ENCODE measurements at regions not wholly inside any gene's neighbourhood (a gene's known extent, or its start where the extent isn't known, plus 50 kb on each side); places are given as distances from the start of the nearest gene placed in this dataset.

- no peak for DNase-seq
Observed at GRCh38 chr6:134376785-134377184, 58.9 kb upstream of the SGK1 start.

GRCh38 chr6:134375220-134375580, 57.3 kb upstream of the SGK1 start:
- DNase-seq: no peak

GRCh38 chr6:134374491-134375219, 56.7 kb upstream of the SGK1 start:
- no peak for DNase-seq

GRCh38 chr6:134373993-134374392, 56.1 kb upstream of the SGK1 start:
- DNase-seq: no peak

- DNase-seq: no peak
Observed at GRCh38 chr6:134373282-134373922, 55.5 kb upstream of the SGK1 start.

GRCh38 chr6:134372603-134373281, 54.8 kb upstream of the SGK1 start:
- no peak for DNase-seq

- no peak for DNase-seq
Observed at GRCh38 chr6:134368670-134369069, 50.8 kb upstream of the SGK1 start.

Data from activated T-cell treated with anti-CD3 and anti-CD28 coated beads, Interleukin-2, amount 50 U/mL, for 48 hours (primary cell).